Spleen (tissue), 11 donors: ENCODE measurements at regions not wholly inside any gene's neighbourhood (a gene's known extent, or its start where the extent isn't known, plus 50 kb on each side); places are given as distances from the start of the nearest gene placed in this dataset.

ENCODE experiments used
- DNase-seq: peaks from one replicate; pipeline ENCODE4 v3.0.0-alpha.2; 2020
- H3K27ac ChIP-seq, 8 donors: fragments of 200-600 bp; sonication (generic) in 7 of 8; 1 replicate in 4 of 8; 2 replicates in 4 of 8; pipeline versions ENCODE4 v1.5.0 to v1.8.0; 2016 to 2021; ENCODE audit warnings: inconsistent platforms in 4 of 8, mild to moderate bottlenecking in 4 of 8, moderate library complexity in 1 of 8
- H3K27me3 ChIP-seq, 7 donors: fragments of 200-600 bp; sonication (generic) in 6 of 7; replicated peaks in 1 of 7; 1 replicate in 4 of 7; 2 replicates in 3 of 7; pipeline versions ENCODE4 v1.5.0 to v1.8.0; 2016 to 2021; ENCODE audit warnings: inconsistent platforms in 3 of 7, mild to moderate bottlenecking in 1 of 7
- H3K36me3 ChIP-seq, 6 donors: fragments of 200-600 bp; sonication (generic) in 5 of 6; 1 replicate in 4 of 6; 2 replicates in 2 of 6; pipeline versions ENCODE4 v1.5.0 to v1.8.0; 2016 to 2021; ENCODE audit warnings: inconsistent platforms in 2 of 6
- H3K4me1 ChIP-seq, 6 donors: fragments of 200-600 bp; sonication (generic) in 5 of 6; 1 replicate in 3 of 6; 2 replicates in 3 of 6; pipeline versions ENCODE4 v1.5.0 to v1.8.0; 2016 to 2021; ENCODE audit warnings: inconsistent platforms in 3 of 6
- H3K4me3 ChIP-seq, 8 donors: fragments of 200-600 bp; sonication (generic) in 7 of 8; 1 replicate in 4 of 8; 2 replicates in 4 of 8; pipeline versions ENCODE4 v1.5.0 to v1.8.0; 2016 to 2021; ENCODE audit warnings: inconsistent platforms in 4 of 8, mild to moderate bottlenecking in 4 of 8, moderate library complexity in 2 of 8
- H3K9me3 ChIP-seq, 8 donors: fragments of 200-600 bp; sonication (generic) in 7 of 8; 1 replicate in 4 of 8; 2 replicates in 4 of 8; pipeline versions ENCODE4 v1.5.0 to v1.8.0; 2016 to 2021; ENCODE audit warnings: inconsistent platforms in 4 of 8
- CTCF ChIP-seq, 11 experiments: fragments of 200-600 bp in 7 of 11; fragments of 450-650 bp in 4 of 11; sonication (generic) in 4 of 11; IDR thresholded peaks in 8 of 11; conservative IDR thresholded peaks in 3 of 11; 1 replicate in 7 of 11; 2 replicates in 4 of 11; pipeline versions ENCODE4 v1.4.0 to v1.8.0; 2016 to 2021; ENCODE audit warnings: antibody characterized with exemption in 11 of 11, inconsistent platforms in 4 of 11, mild to moderate bottlenecking in 1 of 11
- POLR2A ChIP-seq, 3 donors: fragments of 450-650 bp; IDR thresholded peaks; one replicate each; pipeline ENCODE4 v1.5.1; 2017; ENCODE audit warnings: antibody characterized with exemption in 3 of 3, mild to moderate bottlenecking in 1 of 3
- POLR2AphosphoS5 ChIP-seq, 3 donors: sonication (generic); formaldehyde crosslinking; IDR thresholded peaks; one replicate each; pipeline ENCODE4 v1.5.1; 2017; ENCODE audit warnings: antibody characterized with exemption in 3 of 3
- whole genome bisulfite sequencing, 5 donors: extraction: QIAGEN DNeasy Blood & Tissue Kit in 3 of 5; methylation state at CpG; one replicate each; pipeline versions ENCODE4 v1.1.5 to v1.1.7; 2013 to 2018; 5-methylcytosine and 5-hydroxymethylcytosine counted together
- intact Hi-C: fragments of 100-400 bp; cut with DNase I; formaldehyde crosslinking; loops from one replicate; pipeline ENCODE4 v1.15.0; 2023; ENCODE audit warnings: low total_unique reads
- donor health status: healthy with polysubstance abuse.
- donor health status: DM: no; HTN: no; CAD: no; lungs with moderate emphysema.
- donor health status: DM: no; HTN: no; CAD: no.
- donor health status: Bipolar disorder and iron deficiency.
- donor health status: healthy.
- donor health status: DM: no; HTN: no; CAD: no.
- donor health status: DM: yes; HTN: yes; CAD: no.

GRCh38 chr11:122032317-122032716, 83.7 kb downstream of the BLID start:
- no peak overlapping the region for H3K4me3 ChIP-seq
- TF ChIP-seq POLR2A (IDR thresholded peaks at IDR 0.05) = no peak
- no peak for TF ChIP-seq CTCF (IDR thresholded peaks at IDR 0.05 in 8 of 11, conservative IDR thresholded peaks at IDR 0.05 in 3 of 11)
- TF ChIP-seq POLR2AphosphoS5 (IDR thresholded peaks at IDR 0.05) = no peak
- H3K9me3 ChIP-seq = no peaks in the 10 kb centered on the region
- H3K27ac ChIP-seq = no peak overlapping the region
- no peaks in the 10 kb centered on the region for H3K4me1 ChIP-seq
- intact Hi-C loops = no loop called here
- no peak for DNase-seq
- H3K36me3 ChIP-seq = no peaks in the 10 kb centered on the region
- WGBS, 5 donors = 81 to 95% (median 87%) methylated on average over 3 of the region's 3 CpGs
- peaks cover 0 to 7% (median 0%) of the 10 kb centered on the region in 7 donors for H3K27me3 ChIP-seq

GRCh38 chr11:122031813-122032212, 84.2 kb downstream of the BLID start:
- TF ChIP-seq POLR2AphosphoS5 (IDR thresholded peaks at IDR 0.05) = no peak
- no peak for TF ChIP-seq CTCF (IDR thresholded peaks at IDR 0.05 in 8 of 11, conservative IDR thresholded peaks at IDR 0.05 in 3 of 11)
- no peak overlapping the region for H3K27ac ChIP-seq
- intact Hi-C loops = no loop called here
- H3K4me1 ChIP-seq = no peaks in the 10 kb centered on the region
- peaks cover 0 to 12% (median 0%) of the 10 kb centered on the region in 7 donors for H3K27me3 ChIP-seq
- 73 to 89% (median 85%) methylated on average over 1 of the region's 1 CpG for WGBS, 5 donors
- H3K9me3 ChIP-seq = no peaks in the 10 kb centered on the region
- no peaks in the 10 kb centered on the region for H3K36me3 ChIP-seq
- no peak for DNase-seq
- no peak overlapping the region for H3K4me3 ChIP-seq

GRCh38 chr11:122030286-122030685, 85.7 kb downstream of the BLID start:
- Histone ChIP-seq H3K4me3 (no peak overlapping the region), H3K27me3 (peaks cover 0 to 12% (median 0%) of the 10 kb centered on the region in 7 donors), H3K9me3 (no peaks in the 10 kb centered on the region), H3K4me1 (no peaks in the 10 kb centered on the region), H3K36me3 (no peaks in the 10 kb centered on the region), H3K27ac (no peak overlapping the region)
- intact Hi-C loops = no loop called here
- DNase-seq = no peak
- TF ChIP-seq POLR2A (IDR thresholded peaks at IDR 0.05) (no peak), POLR2AphosphoS5 (IDR thresholded peaks at IDR 0.05) (no peak), CTCF (IDR thresholded peaks at IDR 0.05 in 8 of 11, conservative IDR thresholded peaks at IDR 0.05 in 3 of 11) (no peak)
- WGBS, 5 donors = 70 to 81% (median 79%) methylated on average over 3 of the region's 3 CpGs

GRCh38 chr11:122028545-122028944, 87.5 kb downstream of the BLID start:
- Histone ChIP-seq H3K4me3 (no peak overlapping the region), H3K9me3 (no peaks in the 10 kb centered on the region), H3K27ac (no peak overlapping the region), H3K36me3 (no peaks in the 10 kb centered on the region), H3K4me1 (no peaks in the 10 kb centered on the region), H3K27me3 (peaks cover 0 to 12% (median 0%) of the 10 kb centered on the region in 7 donors)
- WGBS, 5 donors = 82 to 91% (median 84%) methylated on average over 4 of the region's 4 CpGs
- no peak for DNase-seq
- intact Hi-C loops = no loop called here
- TF ChIP-seq CTCF (IDR thresholded peaks at IDR 0.05 in 8 of 11, conservative IDR thresholded peaks at IDR 0.05 in 3 of 11) = no peak
- no peak for TF ChIP-seq POLR2A (IDR thresholded peaks at IDR 0.05)
- no peak for TF ChIP-seq POLR2AphosphoS5 (IDR thresholded peaks at IDR 0.05)
